ENCODE measurements at regions not wholly inside any gene's neighbourhood (a gene's known extent, or its start where the extent isn't known, plus 50 kb on each side); places are given as distances from the start of the nearest gene placed in this dataset.

GRCh38 chr14:58794993-58795762 is 157.4 kb downstream of the DACT1 start:
- WGBS, 2 experiments (ENCODE audit: extremely low coverage in 1 of 2, insufficient coverage in 1 of 2, insufficient read length in 1 of 2, insufficient replicate concordance in 2 of 2, low coverage in 1 of 2, low lambda C conversion rate in 2 of 2, missing lambda C conversion rate in 1 of 2), result 89% methylated on average over 5 of the region's 5 CpGs; no CpG with 5 or more reads in 1 of the 2 experiments
- Histone ChIP-seq H2BK120ac (replicated peaks; ENCODE audit: low read depth, low read length) (no peak overlapping the region), H4K91ac (replicated peaks; ENCODE audit: insufficient read length, low read length) (no peak overlapping the region), H3K27me3 (replicated peaks in 1 of 4; ENCODE audit: control insufficient read depth in 3 of 4, extremely low read depth in 1 of 4, insufficient read depth in 3 of 4, low read length in 3 of 4) (no peaks in the 10 kb centered on the region), H3K79me2 (ENCODE audit: control insufficient read depth in 1 of 2, insufficient read depth in 2 of 2, low read length in 2 of 2) (no peaks in the 10 kb centered on the region), H4K5ac (ENCODE audit: insufficient read length, low read depth, low read length) (no peak overlapping the region), H3K18ac (ENCODE audit: extremely low read depth, low read length) (no peak overlapping the region), H3K4me1 (replicated peaks in 1 of 4; ENCODE audit: control insufficient read depth in 3 of 4, insufficient read depth in 4 of 4, low read length in 3 of 4) (no peaks in the 10 kb centered on the region), H4K8ac (ENCODE audit: extremely low read depth, insufficient read depth, low read length) (no peak overlapping the region), H3K23me2 (ENCODE audit: low read depth, low read length) (no peaks in the 10 kb centered on the region), H3K9ac (replicated peaks in 1 of 4; ENCODE audit: extremely low read depth in 1 of 4, low read depth in 3 of 4, low read length in 3 of 4) (no peak overlapping the region), H2BK20ac (ENCODE audit: low read length) (no peak overlapping the region), H3K27ac (ENCODE audit: low read depth, low read length) (no peak overlapping the region), H2BK12ac (ENCODE audit: low read depth, low read length) (no peak overlapping the region), H4K20me1 (replicated peaks in 1 of 2; ENCODE audit: control insufficient read depth in 1 of 2, insufficient read depth in 2 of 2, low read length in 2 of 2) (no peaks in the 10 kb centered on the region), H3K14ac (ENCODE audit: insufficient read length) (no peak overlapping the region), H3K4me3 (ENCODE audit: extremely low read depth in 1 of 4, insufficient read depth in 2 of 4, low read depth in 3 of 4, low read length in 4 of 4) (no peak overlapping the region), H3K4me2 (ENCODE audit: insufficient read depth in 1 of 2, low read depth in 2 of 2, low read length in 2 of 2) (no peak overlapping the region), H3K23ac (ENCODE audit: insufficient read length) (no peak overlapping the region), H2BK15ac (ENCODE audit: low read length) (no peak overlapping the region), H3K9me3 (ENCODE audit: insufficient read depth in 2 of 2, low read depth in 1 of 2, low read length in 1 of 2) (no peaks in the 10 kb centered on the region), H2AK5ac (ENCODE audit: low read depth, low read length) (no peak overlapping the region), H3K79me1 (ENCODE audit: low read depth, low read length) (no peaks in the 10 kb centered on the region), H3K56ac (replicated peaks; ENCODE audit: insufficient read length, low read depth, low read length) (no peak overlapping the region), H2BK5ac (ENCODE audit: low read depth, low read length) (no peak overlapping the region), H2AFZ (ENCODE audit: low read length) (no peak overlapping the region), H3K36me3 (ENCODE audit: control insufficient read depth in 2 of 4, insufficient read depth in 4 of 4, low read length in 3 of 4) (no peaks in the 10 kb centered on the region), H3K4ac (replicated peaks; ENCODE audit: insufficient read length, low read depth, low read length) (no peak overlapping the region)
- CTCF ChIA-PET (ENCODE audit: partially characterized antibody), result interaction anchor here (0.6 to 1.8 kb wide), 9 partner anchors 15 to 279 kb away, joined by 3 to 4 read pairs (median 3); no protein-coding TSS in a partner anchor
- DNase-seq (ENCODE audit: low read depth in 1 of 2, low spot score in 2 of 2), result no peak
- POLR2A ChIA-PET (ENCODE audit: partially characterized antibody), result interaction anchor here (0.8 kb wide), 1 partner anchor 12 kb away, joined by 3 read pairs; no protein-coding TSS in a partner anchor
- no peak for FAIRE-seq
- TF ChIP-seq NRF1 (IDR thresholded peaks at IDR 0.05; ENCODE audit: low read depth, low read length) (no peak), POLR2A (IDR thresholded peaks at IDR 0.05; ENCODE audit: control extremely low read depth in 1 of 2, low read depth in 2 of 2, low read length in 2 of 2) (no peak), EP300 (IDR thresholded peaks at IDR 0.05; ENCODE audit: borderline replicate concordance in 1 of 2, low read depth in 2 of 2, low read length in 2 of 2) (no peak), SP4 (IDR thresholded peaks at IDR 0.05; ENCODE audit: low read length) (no peak), CEBPB (IDR thresholded peaks at IDR 0.05; ENCODE audit: low read depth, low read length) (no peak), SP2 (IDR thresholded peaks at IDR 0.05; ENCODE audit: low read length) (no peak), CHD2 (IDR thresholded peaks at IDR 0.05; ENCODE audit: low read length) (no peak), CTBP2 (IDR thresholded peaks at IDR 0.05; ENCODE audit: borderline replicate concordance, insufficient read depth, insufficient read length, low read length) (no peak), SP1 (IDR thresholded peaks at IDR 0.05; ENCODE audit: low read depth, low read length) (no peak), YY1 (IDR thresholded peaks at IDR 0.05; ENCODE audit: low read depth, low read length) (no peak), POLR2AphosphoS5 (IDR thresholded peaks at IDR 0.05; ENCODE audit: low read depth, low read length) (no peak), KDM5A (IDR thresholded peaks at IDR 0.05; ENCODE audit: low read length) (no peak), ATF2 (IDR thresholded peaks at IDR 0.05; ENCODE audit: low read length) (no peak)
